Skin of body (tissue), 1 donor: ENCODE measurements at regions not wholly inside any gene's neighbourhood (a gene's known extent, or its start where the extent isn't known, plus 50 kb on each side); places are given as distances from the start of the nearest gene placed in this dataset.
"Not testable (repeated sequence)": the region's sequence is repeated elsewhere in the genome, so short reads cannot be mapped to it uniquely, and the experiment has no call there.

ENCODE experiments used
- DNase-seq: peaks from one replicate; lab custom pipeline; 2025; lab: John Stamatoyannopoulos, UW

- no peak for DNase-seq
Measured at GRCh38 chr5:62093411-62093810, 212.6 kb upstream of the KIF2A start.

GRCh38 chr5:62093976-62094375 is 212.0 kb upstream of the KIF2A start:
- no peak for DNase-seq

- no peak for DNase-seq
Measured at GRCh38 chr5:62097361-62097760, 208.6 kb upstream of the KIF2A start.

- no peak for DNase-seq
Measured at GRCh38 chr5:62100201-62100600, 205.8 kb upstream of the KIF2A start.

GRCh38 chr5:62103863-62104262 is 202.1 kb upstream of the KIF2A start:
- DNase-seq = not testable (repeated sequence)

GRCh38 chr5:62111428-62111827 is 194.6 kb upstream of the KIF2A start:
- no peak for DNase-seq

GRCh38 chr5:62112689-62113228 is 193.2 kb upstream of the KIF2A start:
- DNase-seq = no peak

- DNase-seq = no peak
Measured at GRCh38 chr5:62115014-62115413, 191.0 kb upstream of the KIF2A start.

- no peak for DNase-seq
Measured at GRCh38 chr5:62124266-62124665, 181.7 kb upstream of the KIF2A start.

GRCh38 chr5:62126090-62126489 is 179.9 kb upstream of the KIF2A start:
- DNase-seq = no peak

GRCh38 chr5:62127098-62127736 is 178.8 kb upstream of the KIF2A start:
- no peak for DNase-seq

- no peak for DNase-seq
Measured at GRCh38 chr5:62130107-62130506, 175.9 kb upstream of the KIF2A start.

GRCh38 chr5:62132276-62132675 is 173.7 kb upstream of the KIF2A start:
- DNase-seq = no peak

- DNase-seq = no peak
Measured at GRCh38 chr5:62133426-62133825, 172.6 kb upstream of the KIF2A start.

GRCh38 chr5:62134811-62135210 is 171.2 kb upstream of the KIF2A start:
- no peak for DNase-seq

GRCh38 chr5:62137628-62138027 is 168.4 kb upstream of the KIF2A start:
- no peak for DNase-seq

- no peak for DNase-seq
Measured at GRCh38 chr5:62138607-62139006, 167.4 kb upstream of the KIF2A start.

GRCh38 chr5:62139741-62140140 is 166.3 kb upstream of the KIF2A start:
- DNase-seq = no peak

GRCh38 chr5:62142351-62142750 is 163.7 kb upstream of the KIF2A start:
- DNase-seq = no peak

- no peak for DNase-seq
Measured at GRCh38 chr5:62143268-62144229, 162.5 kb upstream of the KIF2A start.

- no peak for DNase-seq
Measured at GRCh38 chr5:62144401-62145022, 161.5 kb upstream of the KIF2A start.

GRCh38 chr5:62149879-62150278 is 156.1 kb upstream of the KIF2A start:
- no peak for DNase-seq
